Activated B cell treated with CpG ODN at 0.5 μM for 24 hours (primary cell): ENCODE measurements at regions not wholly inside any gene's neighbourhood (a gene's known extent, or its start where the extent isn't known, plus 50 kb on each side); places are given as distances from the start of the nearest gene placed in this dataset.

ENCODE experiments used
- ATAC-seq: fragments of 200-7000 bp; cut with Tn5 transposase; one replicate; pipeline ENCODE4 v1.10.0; 2021; ENCODE audit warnings: low read depth, mild to moderate bottlenecking, moderate library complexity
- CTCF ChIA-PET: fragments of 350-600 bp; sonication (Branson Sonifier 250); formaldehyde crosslinking; loops from one replicate; lab custom pipeline; 2021; ENCODE audit warnings: antibody characterized with exemption; lab: Charles Lee
- POLR2A ChIA-PET: fragments of 350-600 bp; sonication (Branson Sonifier 250); formaldehyde crosslinking; loops from one replicate; lab custom pipeline; 2021; ENCODE audit warnings: antibody characterized with exemption; lab: Charles Lee
- DNase-seq: peaks from one replicate; pipeline ENCODE4 v3.0.0; 2022
- H3K27ac Mint-ChIP-seq: one replicate; pipeline ENCODE4 v1.8.0; 2020; ENCODE audit warnings: mixed read lengths
- H3K27me3 Mint-ChIP-seq: one replicate; pipeline ENCODE4 v1.8.0; 2021; ENCODE audit warnings: mixed read lengths
- H3K36me3 Mint-ChIP-seq: one replicate; pipeline ENCODE4 v1.8.0; 2021; ENCODE audit warnings: low read depth, mixed read lengths
- H3K4me1 Mint-ChIP-seq: one replicate; pipeline ENCODE4 v1.8.0; 2021; ENCODE audit warnings: mixed read lengths
- H3K4me3 Mint-ChIP-seq: one replicate; pipeline ENCODE4 v1.8.0; 2020; ENCODE audit warnings: mild to moderate bottlenecking, mixed read lengths
- H3K9me3 Mint-ChIP-seq: one replicate; pipeline ENCODE4 v1.8.0; 2020; ENCODE audit warnings: mixed read lengths
- CTCF ChIP-seq: fragments of 200-600 bp; IDR thresholded peaks from one replicate; pipeline ENCODE4 v1.8.0; 2022; ENCODE audit warnings: antibody characterized with exemption, mild to moderate bottlenecking
- intact Hi-C: fragments of 100-400 bp; cut with micrococcal nuclease; formaldehyde crosslinking; loops from one replicate; pipeline ENCODE4 v1.15.1; 2024

GRCh38 chr9:82597241-82598203 is 465.4 kb downstream of the RASEF start:
- intact Hi-C loops: no loop called here
- ChIA-PET CTCF (interaction anchor here (1.1 kb wide), 1 partner anchor 9 kb away, joined by 3 read pairs; no protein-coding TSS in a partner anchor), POLR2A (no interaction called here)
- H3K4me3 Mint-ChIP-seq: no peak overlapping the region
- no peaks in the 10 kb centered on the region for H3K4me1 Mint-ChIP-seq
- DNase-seq (no peak), ATAC-seq (no peak)
- no peaks in the 10 kb centered on the region for H3K9me3 Mint-ChIP-seq
- no peaks in the 10 kb centered on the region for H3K27me3 Mint-ChIP-seq
- no peak overlapping the region for H3K27ac Mint-ChIP-seq
- no peak for TF ChIP-seq CTCF
- H3K36me3 Mint-ChIP-seq: no peaks in the 10 kb centered on the region

GRCh38 chr9:82598241-82599039 is 464.5 kb downstream of the RASEF start:
- no peaks in the 10 kb centered on the region for H3K4me1 Mint-ChIP-seq
- H3K27me3 Mint-ChIP-seq: no peaks in the 10 kb centered on the region
- ATAC-seq (no peak), DNase-seq (no peak)
- POLR2A ChIA-PET: no interaction called here
- no peaks in the 10 kb centered on the region for H3K36me3 Mint-ChIP-seq
- intact Hi-C loops: no loop called here
- H3K27ac Mint-ChIP-seq: no peak overlapping the region
- no peaks in the 10 kb centered on the region for H3K9me3 Mint-ChIP-seq
- H3K4me3 Mint-ChIP-seq: no peak overlapping the region
- CTCF ChIA-PET: no interaction called here
- TF ChIP-seq CTCF: no peak

GRCh38 chr9:82599336-82599949 is 463.5 kb downstream of the RASEF start:
- H3K27me3 Mint-ChIP-seq: no peaks in the 10 kb centered on the region
- CTCF ChIA-PET: interaction anchor here (1.0 kb wide), 1 partner anchor 9 kb away, joined by 5 read pairs; no protein-coding TSS in a partner anchor

DNA sequence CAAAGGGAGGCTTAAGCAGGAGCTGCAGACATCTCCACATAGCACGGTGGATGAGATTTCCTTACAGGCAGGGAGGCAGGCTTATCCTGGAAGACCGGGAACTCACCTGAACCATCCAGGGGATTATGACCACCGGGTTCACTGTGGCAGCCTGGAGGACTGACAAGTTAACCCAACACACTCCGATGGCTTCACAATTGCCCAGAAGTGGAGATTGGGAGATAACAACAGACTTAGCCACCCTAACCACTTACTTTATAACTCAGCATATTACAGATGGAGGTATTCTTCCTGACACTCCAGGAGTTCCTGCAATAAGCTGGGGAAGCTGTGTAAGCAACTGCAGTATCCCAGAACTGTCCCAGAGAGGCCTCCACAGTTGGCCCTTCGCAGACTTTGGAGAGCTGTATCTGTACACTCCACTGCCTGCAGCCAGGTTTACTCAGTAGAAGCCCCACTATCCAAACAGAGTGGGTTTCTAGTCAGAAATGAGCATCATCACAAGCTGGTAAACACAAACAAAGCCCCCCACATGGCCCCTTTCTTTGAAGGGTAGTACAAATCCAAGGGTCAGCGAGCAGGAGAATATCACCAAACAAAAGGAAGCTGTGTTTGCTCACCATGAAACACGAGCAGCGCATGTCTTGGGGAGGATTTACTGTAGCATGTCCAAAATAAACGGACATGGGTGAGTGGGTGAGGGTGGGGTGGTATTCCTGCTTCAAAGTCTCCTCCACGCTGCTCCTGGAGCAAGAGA is 462.2 kb downstream of the RASEF start:
- Mint-ChIP-seq H3K4me1 (no peaks in the 10 kb centered on the region), H3K27me3 (no peaks in the 10 kb centered on the region), H3K36me3 (no peaks in the 10 kb centered on the region), H3K27ac (no peak overlapping the region), H3K4me3 (no peak overlapping the region), H3K9me3 (no peaks in the 10 kb centered on the region)
- ATAC-seq (no peak), DNase-seq (no peak)
- ChIA-PET CTCF (interaction anchor here (1.0 to 1.3 kb wide), 2 partner anchors 8 to 9 kb away, joined by 3 to 5 read pairs; no protein-coding TSS in a partner anchor), POLR2A (no interaction called here)
- intact Hi-C loops: no loop called here
- no peak for TF ChIP-seq CTCF

More at GRCh38 chr9:82599336-82599949, 463.5 kb downstream of the RASEF start:
- H3K4me3 Mint-ChIP-seq: no peak overlapping the region
- POLR2A ChIA-PET: no interaction called here
- no peak for TF ChIP-seq CTCF
- ATAC-seq: no peak
- no peaks in the 10 kb centered on the region for H3K9me3 Mint-ChIP-seq
- H3K4me1 Mint-ChIP-seq: no peaks in the 10 kb centered on the region
- H3K36me3 Mint-ChIP-seq: no peaks in the 10 kb centered on the region
- H3K27ac Mint-ChIP-seq: no peak overlapping the region
- intact Hi-C loops: no loop called here
- no peak for DNase-seq
